ENCODE measurements at regions not wholly inside any gene's neighbourhood (a gene's known extent, or its start where the extent isn't known, plus 50 kb on each side); places are given as distances from the start of the nearest gene placed in this dataset.

GRCh38 chr11:129320494-129320893 lies 55.2 kb upstream of the BARX2 start:
- DNase-seq (ENCODE audit: extremely low spot score), result no peak
- TF ChIP-seq ELF4 (IDR thresholded peaks at IDR 0.05), result no peak
- no peak for TF ChIP-seq HDGF (IDR thresholded peaks at IDR 0.05; ENCODE audit: borderline replicate concordance)
- no peak for TF ChIP-seq ZNF384 (IDR thresholded peaks at IDR 0.05)
- ChIA-PET POLR2A (no interaction called here), CTCF (interaction anchor here (0.7 to 1.4 kb wide), 2 partner anchors 24 to 43 kb away, joined by 3 read pairs; no protein-coding TSS in a partner anchor)

GRCh38 chr11:129319751-129320150 lies 55.9 kb upstream of the BARX2 start:
- TF ChIP-seq CTBP1 (IDR thresholded peaks at IDR 0.05; ENCODE audit: borderline replicate concordance) (no peak), SUZ12 (IDR thresholded peaks at IDR 0.05) (no peak)
- ChIA-PET POLR2A (no interaction called here), CTCF (interaction anchor here (0.6 to 1.4 kb wide), 2 partner anchors 42 to 44 kb away, joined by 3 read pairs; no protein-coding TSS in a partner anchor)
- no peak for DNase-seq (ENCODE audit: extremely low spot score)

- CTCF ChIA-PET, result interaction anchor here (0.6 kb wide), 2 partner anchors 12 to 42 kb away, joined by 3 read pairs; no protein-coding TSS in a partner anchor
- POLR2A ChIA-PET, result no interaction called here
- TF ChIP-seq ZNF384 (IDR thresholded peaks at IDR 0.05) (no peak), TARDBP (IDR thresholded peaks at IDR 0.05) (no peak), LEF1 (IDR thresholded peaks at IDR 0.05; ENCODE audit: borderline replicate concordance) (no peak), L3MBTL2 (conservative IDR thresholded peaks at IDR 0.05) (no peak), PKNOX1 (IDR thresholded peaks at IDR 0.05) (no peak), ELF4 (IDR thresholded peaks at IDR 0.05) (no peak), NFRKB (IDR thresholded peaks at IDR 0.05) (no peak), SP1 (IDR thresholded peaks at IDR 0.05) (no peak), FOXK2 (IDR thresholded peaks at IDR 0.05) (no peak), BHLHE40 (IDR thresholded peaks at IDR 0.05; ENCODE audit: borderline replicate concordance) (no peak), HDGF (IDR thresholded peaks at IDR 0.05; ENCODE audit: borderline replicate concordance) (no peak), CTBP1 (IDR thresholded peaks at IDR 0.05; ENCODE audit: borderline replicate concordance) (no peak), SUZ12 (IDR thresholded peaks at IDR 0.05) (no peak), FOXA1 (IDR thresholded peaks at IDR 0.05) (no peak), FOXM1 (IDR thresholded peaks at IDR 0.05; ENCODE audit: borderline replicate concordance) (no peak), ARNT (IDR thresholded peaks at IDR 0.05) (no peak)
- no peak for DNase-seq (ENCODE audit: extremely low spot score)
Observed at GRCh38 chr11:129319201-129319600, 56.4 kb upstream of the BARX2 start.

- POLR2A ChIA-PET, result no interaction called here
- DNase-seq (ENCODE audit: extremely low spot score), result no peak
- CTCF ChIA-PET, result interaction anchor here (0.9 to 1.3 kb wide), 2 partner anchors 14 to 378 kb away, joined by 3 read pairs; no protein-coding TSS in a partner anchor
- no peak for TF ChIP-seq LEF1 (IDR thresholded peaks at IDR 0.05; ENCODE audit: borderline replicate concordance)
- no peak for TF ChIP-seq ZNF384 (IDR thresholded peaks at IDR 0.05)
- no peak for TF ChIP-seq ARNT (IDR thresholded peaks at IDR 0.05)
- TF ChIP-seq NFRKB (IDR thresholded peaks at IDR 0.05), result no peak
- no peak for TF ChIP-seq PKNOX1 (IDR thresholded peaks at IDR 0.05)
- no peak for TF ChIP-seq FOXM1 (IDR thresholded peaks at IDR 0.05; ENCODE audit: borderline replicate concordance)
- no peak for TF ChIP-seq TARDBP (IDR thresholded peaks at IDR 0.05)
- no peak for TF ChIP-seq FOXA1 (IDR thresholded peaks at IDR 0.05)
- TF ChIP-seq L3MBTL2 (conservative IDR thresholded peaks at IDR 0.05), result no peak
- no peak for TF ChIP-seq HDGF (IDR thresholded peaks at IDR 0.05; ENCODE audit: borderline replicate concordance)
- TF ChIP-seq ELF4 (IDR thresholded peaks at IDR 0.05), result no peak
- no peak for TF ChIP-seq CTBP1 (IDR thresholded peaks at IDR 0.05; ENCODE audit: borderline replicate concordance)
- no peak for TF ChIP-seq SP1 (IDR thresholded peaks at IDR 0.05)
- TF ChIP-seq BHLHE40 (IDR thresholded peaks at IDR 0.05; ENCODE audit: borderline replicate concordance), result no peak
Observed at GRCh38 chr11:129317571-129317970, 58.1 kb upstream of the BARX2 start.

GRCh38 chr11:129316781-129317180 lies 58.9 kb upstream of the BARX2 start:
- ChIA-PET POLR2A (no interaction called here), CTCF (interaction anchor here (1.3 kb wide), 1 partner anchor 15 kb away, joined by 3 read pairs; no protein-coding TSS in a partner anchor)
- no peak for DNase-seq (ENCODE audit: extremely low spot score)
- no peak for TF ChIP-seq BHLHE40 (IDR thresholded peaks at IDR 0.05; ENCODE audit: borderline replicate concordance)
- no peak for TF ChIP-seq FOXM1 (IDR thresholded peaks at IDR 0.05; ENCODE audit: borderline replicate concordance)
- TF ChIP-seq L3MBTL2 (conservative IDR thresholded peaks at IDR 0.05), result no peak
- TF ChIP-seq HDGF (IDR thresholded peaks at IDR 0.05; ENCODE audit: borderline replicate concordance), result no peak
- TF ChIP-seq ZNF384 (IDR thresholded peaks at IDR 0.05), result no peak
- TF ChIP-seq FOXA1 (IDR thresholded peaks at IDR 0.05), result no peak
- TF ChIP-seq FOXK2 (IDR thresholded peaks at IDR 0.05), result no peak
- no peak for TF ChIP-seq ELF4 (IDR thresholded peaks at IDR 0.05)
- TF ChIP-seq SP1 (IDR thresholded peaks at IDR 0.05), result no peak
- TF ChIP-seq NFRKB (IDR thresholded peaks at IDR 0.05), result no peak
- no peak for TF ChIP-seq TARDBP (IDR thresholded peaks at IDR 0.05)

- TF ChIP-seq FOXM1 (IDR thresholded peaks at IDR 0.05; ENCODE audit: borderline replicate concordance) (no peak), PKNOX1 (IDR thresholded peaks at IDR 0.05) (peak; percentile 18; the same call in 1 of the 2 replicates)
- no peak for DNase-seq (ENCODE audit: extremely low spot score)
- POLR2A ChIA-PET, result no interaction called here
- CTCF ChIA-PET, result interaction anchor here (1.3 kb wide), 1 partner anchor 16 kb away, joined by 3 read pairs; no protein-coding TSS in a partner anchor
Observed at GRCh38 chr11:129315781-129316579, 59.7 kb upstream of the BARX2 start.
